GM18909 (cell line): ENCODE measurements at regions not wholly inside any gene's neighbourhood (a gene's known extent, or its start where the extent isn't known, plus 50 kb on each side); places are given as distances from the start of the nearest gene placed in this dataset.

ENCODE experiments used
- ATAC-seq: cut with Tn5 transposase; IDR thresholded peaks from one replicate; pipeline ENCODE4 v1.9.1; 2021; ENCODE audit warnings: mild to moderate bottlenecking; ENCODE audit not compliant: unreplicated experiment, poor library complexity

DNA sequence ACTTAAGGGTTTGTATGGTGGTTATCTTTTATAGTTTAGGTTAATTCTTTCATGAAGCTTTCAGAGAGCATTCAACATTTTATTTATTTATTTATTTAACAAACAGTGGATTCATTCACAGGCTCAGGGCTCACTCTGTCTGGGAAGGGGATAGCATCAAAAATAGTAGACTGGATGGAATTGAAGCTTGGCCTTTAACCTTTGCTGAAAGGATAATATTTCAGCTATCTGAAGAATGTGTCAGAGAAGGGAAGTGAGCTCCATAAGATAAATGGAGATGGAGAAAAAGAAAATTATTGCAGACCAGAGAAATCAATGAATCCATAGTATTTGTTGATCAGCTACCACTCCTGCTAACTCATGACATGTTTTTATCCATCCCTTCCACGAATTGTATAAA lies 305.6 kb downstream of the COG6 start:
- ATAC-seq = no peak

DNA sequence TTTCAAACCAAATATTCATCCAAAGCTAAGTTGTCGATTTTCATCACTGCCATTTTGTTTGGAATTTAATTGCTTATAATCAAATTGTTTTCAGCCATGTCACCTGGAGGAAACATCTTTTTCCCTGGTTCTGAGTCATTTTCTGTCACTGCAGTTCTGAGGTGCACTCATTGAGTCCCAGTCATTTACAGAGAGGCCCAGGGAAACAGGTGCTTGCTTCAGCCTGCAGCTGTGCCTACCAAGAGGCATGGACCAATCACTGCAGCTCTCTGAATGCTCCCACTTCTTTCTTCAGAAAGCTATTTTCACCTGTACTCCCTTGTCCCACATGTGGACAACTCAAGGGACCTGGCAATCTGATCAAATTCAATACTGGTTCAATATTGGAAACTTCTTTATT lies 308.1 kb downstream of the COG6 start:
- ATAC-seq = no peak

DNA sequence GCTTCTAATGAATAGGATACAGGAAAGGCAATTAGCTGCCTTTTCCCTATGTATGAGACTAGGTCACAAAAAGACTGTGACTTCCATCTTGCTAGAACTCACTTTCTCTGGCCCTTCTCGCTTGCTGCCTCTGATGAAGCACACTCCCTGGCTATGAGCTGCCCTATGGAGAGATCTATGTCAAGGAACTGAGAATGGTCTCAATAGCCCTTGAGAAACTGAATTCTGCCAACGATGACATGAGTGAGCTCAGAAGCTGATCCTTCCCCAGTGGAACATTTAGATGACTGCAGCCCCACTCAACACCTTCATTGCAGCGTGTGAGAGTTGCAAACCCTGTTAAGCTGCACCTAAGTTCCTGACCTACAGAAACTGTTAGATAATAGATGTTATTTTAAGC lies 309.8 kb downstream of the COG6 start:
- ATAC-seq = no peak

DNA sequence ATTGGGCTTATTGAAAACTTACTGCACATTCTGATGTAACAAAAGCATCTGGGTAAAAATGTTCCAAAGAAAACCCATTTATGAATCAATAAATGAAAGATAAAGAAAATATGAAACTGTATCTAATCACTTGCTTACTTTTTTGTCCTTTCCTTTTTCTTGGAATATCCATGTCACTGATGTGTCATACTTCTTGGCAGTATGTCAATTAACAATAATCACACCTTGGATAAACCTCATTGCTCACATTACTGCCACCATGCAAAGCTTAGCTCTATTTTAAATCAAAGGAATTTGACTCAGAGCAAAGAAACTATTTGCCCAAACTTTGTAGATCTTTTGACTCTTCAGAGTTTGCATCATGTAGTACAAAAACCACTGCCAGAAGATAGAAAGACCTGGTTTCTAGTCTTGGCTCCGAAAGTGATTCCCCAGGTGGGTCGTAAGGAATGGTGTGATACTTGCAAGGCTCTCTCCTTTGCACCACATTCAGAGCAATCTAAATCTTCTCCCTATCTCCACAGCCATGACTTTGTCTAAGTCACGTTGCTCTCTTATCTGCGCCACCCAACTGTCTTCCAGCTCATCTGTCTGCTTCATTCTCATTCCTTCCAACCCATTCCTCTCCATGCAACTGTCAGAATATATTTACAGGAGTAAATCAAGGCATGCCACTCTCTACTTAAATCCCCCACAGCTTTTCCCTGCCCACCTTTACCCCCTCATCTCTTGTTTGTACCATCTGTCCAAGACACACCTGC lies 311.9 kb downstream of the COG6 start:
- no peak for ATAC-seq

DNA sequence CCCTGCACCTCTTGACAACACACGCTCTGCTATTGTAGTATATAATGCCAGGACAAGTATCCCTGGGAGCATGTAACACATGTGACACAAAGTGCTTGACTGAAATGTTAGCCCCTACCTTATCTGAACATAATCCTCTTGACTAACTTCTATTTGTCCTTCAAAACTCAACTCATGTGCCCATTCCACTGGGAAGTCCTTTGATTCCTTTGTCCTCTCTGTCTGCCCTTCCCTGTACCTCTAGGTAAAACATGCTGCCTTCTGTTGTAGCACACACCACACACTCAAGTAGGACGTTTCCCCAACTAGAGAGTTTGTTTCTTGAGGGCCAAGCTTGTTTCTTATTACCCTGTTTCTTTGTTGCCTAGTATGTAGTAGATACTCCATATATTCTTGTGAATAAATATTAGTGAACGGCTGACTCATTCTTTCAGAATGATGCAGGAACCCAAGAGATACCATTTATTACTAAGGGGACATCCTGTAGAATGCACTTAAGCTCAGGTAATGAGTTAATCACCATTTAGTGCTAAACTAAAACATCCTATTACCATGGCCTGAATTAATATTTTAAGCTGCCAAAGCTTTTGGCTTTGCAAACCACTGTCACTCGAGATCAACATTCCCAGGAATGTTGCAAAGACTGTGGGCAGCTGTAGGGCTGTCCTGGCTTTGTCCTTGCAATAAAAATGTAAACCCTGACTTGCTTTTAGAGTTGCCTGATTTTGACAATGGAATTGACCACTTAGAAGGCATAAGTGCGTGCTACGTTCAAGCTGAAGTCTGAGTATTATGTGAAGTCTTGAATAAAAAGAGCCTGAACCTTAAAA lies 313.4 kb downstream of the COG6 start:
- ATAC-seq = no peak

DNA sequence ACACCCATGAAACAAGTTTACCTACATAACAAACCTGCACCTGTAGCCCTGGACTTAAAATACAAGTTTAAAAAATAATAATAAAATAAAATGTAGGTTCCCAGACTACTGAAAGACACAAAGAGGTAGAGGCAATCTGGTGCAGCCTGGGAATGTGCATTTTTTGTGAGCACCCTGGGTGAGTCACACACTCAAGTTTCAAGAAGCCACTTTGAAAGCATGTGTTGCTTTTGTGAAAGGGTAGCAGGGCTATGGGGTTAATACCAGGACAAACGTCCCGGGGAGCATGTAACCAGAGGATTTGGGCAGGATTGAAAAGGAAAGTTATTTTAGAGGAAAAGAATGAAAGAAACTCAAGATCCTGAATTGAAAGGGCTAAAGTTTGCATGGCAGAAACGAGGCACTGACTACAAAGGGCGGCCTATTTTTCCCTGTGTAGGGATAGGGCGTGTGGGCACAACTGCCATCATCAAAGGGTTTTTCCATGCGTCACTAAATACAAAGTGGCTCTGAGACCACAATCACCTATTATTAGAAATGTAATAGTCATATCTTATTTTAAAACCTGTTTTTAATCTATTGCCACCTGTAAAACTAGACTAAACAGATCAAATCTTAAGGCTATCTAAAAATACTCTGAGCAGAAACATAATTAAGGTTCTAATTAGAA lies 314.9 kb downstream of the COG6 start:
- ATAC-seq = no peak

DNA sequence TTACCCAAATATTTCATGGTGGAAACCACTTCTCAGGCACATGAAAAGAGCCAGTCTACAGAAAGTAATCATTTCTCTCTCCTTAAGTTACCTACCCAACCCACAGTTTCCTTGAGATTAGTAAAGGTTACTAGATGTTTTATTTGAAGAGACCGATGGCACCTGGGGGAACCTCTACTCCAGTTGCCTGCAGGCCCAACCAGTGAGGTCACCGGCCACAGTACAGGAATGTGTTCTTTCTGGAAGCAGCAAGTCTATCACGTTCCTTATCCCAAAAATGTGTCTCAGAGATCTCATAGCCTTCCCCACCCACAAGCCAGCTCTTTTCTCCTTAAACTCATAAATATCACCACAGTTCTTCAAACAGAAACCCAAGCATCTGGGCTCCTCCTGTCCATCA lies 316.1 kb downstream of the COG6 start:
- ATAC-seq = no peak

DNA sequence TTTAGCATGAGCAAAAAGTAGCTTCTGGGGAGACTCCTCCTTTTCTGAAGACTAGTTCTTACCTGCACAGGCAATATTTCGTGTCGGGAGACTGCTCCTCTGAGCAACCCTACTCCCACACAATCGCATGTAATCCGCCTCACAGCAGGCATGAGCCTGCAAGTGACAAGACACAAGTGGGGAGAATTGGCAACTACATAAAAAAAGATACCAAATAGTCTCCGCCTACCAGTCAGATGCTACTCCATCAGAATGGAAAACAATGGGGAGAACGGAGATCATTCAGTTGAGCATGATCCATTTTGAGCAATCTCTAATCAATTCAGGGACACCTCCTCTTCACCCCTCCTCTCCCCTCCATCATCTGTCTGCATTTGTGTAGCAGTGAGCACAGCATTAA lies 321.0 kb downstream of the COG6 start:
- no peak for ATAC-seq

DNA sequence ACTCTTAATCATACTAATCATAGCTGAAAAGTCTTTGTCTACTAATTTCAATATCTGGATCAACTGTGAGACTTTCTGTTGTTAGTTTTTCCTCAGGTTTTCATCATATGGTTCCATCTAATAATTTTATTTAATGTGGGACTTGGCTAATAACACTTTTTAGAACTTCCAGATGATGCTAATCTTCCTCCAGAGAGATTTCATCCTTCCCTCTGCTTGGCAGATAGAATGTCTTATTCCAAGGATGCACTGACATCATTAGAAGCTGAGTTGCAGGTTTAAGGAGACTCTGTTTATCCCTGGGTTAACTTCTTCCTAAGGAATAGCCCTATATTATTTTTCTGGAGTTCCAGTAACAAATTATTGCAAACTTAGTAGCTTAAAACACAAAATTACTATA lies 325.6 kb downstream of the COG6 start:
- no peak for ATAC-seq

DNA sequence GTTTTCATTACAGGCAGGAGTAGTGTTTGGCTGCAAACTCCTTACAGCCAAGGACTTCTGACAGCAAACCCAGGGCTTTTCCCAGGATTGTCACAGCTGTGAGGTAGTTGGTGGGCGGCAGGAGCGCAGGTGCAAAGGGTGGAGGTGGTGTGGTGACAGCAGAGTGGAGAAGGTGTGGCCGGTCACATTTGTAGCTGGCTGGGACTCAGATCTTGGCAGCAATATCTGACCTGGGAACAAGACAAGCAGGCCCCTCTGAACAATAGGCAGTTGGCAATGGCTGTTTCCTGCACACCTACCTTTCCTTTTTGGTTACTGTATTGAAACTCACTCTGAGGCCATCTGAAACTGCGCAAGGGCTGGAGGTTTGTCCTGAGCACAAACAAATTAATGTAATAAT lies 327.3 kb downstream of the COG6 start:
- no peak for ATAC-seq

DNA sequence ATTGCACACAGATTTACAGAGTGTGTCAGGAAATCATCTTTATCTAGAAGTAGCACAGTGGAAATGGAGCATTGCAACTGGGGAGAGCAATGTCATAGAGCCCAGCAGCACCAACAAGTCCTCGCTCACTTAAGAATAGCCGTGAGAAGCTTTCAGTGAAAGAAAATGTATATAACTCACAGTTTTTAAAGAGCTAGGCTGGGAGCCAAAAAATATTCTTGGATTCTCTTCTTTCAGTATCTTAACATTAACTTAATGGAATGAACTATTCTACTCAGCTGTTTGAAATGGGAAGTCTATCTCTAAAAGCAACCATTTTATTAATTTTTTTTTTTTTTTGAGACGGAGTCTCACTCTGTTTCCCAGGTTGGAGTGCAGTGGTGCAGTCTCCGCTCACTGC lies 329.6 kb downstream of the COG6 start:
- no peak for ATAC-seq

DNA sequence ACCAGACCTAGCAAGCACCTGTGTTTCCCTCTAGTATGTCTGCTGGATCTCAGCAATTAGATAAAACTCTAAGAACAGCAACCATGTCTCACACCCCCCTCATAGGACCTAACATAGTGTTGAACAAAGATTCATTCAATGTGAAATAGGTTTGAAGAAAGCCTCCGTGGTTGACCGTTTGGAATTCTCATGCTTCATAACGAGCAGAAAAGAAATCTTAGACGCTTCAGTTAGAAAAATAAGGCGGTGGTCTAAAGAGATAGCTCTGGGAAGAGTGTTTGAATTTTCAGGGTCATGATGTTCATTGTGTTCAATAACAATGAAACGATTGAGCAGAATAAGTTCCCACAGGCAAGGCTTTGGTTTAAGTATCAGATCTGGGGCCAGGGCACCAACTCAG lies 332.9 kb downstream of the COG6 start:
- no peak for ATAC-seq

DNA sequence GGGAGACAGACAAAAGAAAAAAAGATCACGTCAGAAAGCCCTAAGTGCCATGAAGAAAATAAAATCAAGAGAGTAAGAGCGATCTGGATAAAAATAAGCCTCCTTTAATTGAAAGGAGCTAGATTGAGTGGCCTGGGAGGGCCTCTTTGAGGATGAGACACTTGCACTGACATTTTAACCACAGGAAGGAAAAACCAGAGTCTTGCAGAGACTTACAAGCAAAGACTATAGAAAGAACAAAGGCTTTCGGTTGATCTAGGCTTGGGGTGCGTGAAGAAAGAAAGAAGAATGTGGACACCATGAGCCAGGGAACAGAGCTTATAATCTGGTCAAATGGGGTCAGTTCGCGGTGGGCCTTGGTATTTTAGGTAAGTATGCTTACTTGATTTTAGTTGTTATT lies 342.7 kb downstream of the COG6 start:
- ATAC-seq = no peak

DNA sequence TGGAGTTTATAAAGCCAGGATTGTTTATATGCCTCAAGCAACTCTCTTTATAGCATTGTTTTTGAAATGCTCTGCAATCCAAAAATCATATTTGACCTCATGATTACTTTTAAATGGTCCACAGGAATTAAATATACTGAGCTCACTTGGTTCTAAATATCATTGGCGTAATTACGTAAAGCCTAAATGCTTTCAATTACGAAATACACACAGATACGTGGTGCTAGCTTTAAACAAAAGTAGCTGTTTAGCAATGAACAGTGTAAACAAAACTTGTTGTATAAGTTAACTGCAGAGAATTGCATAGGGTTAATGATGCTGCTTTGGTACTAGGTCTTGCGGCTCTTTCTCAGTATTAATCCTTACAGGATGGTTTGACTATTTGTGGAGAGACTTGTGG lies 346.6 kb downstream of the COG6 start:
- ATAC-seq = no peak

DNA sequence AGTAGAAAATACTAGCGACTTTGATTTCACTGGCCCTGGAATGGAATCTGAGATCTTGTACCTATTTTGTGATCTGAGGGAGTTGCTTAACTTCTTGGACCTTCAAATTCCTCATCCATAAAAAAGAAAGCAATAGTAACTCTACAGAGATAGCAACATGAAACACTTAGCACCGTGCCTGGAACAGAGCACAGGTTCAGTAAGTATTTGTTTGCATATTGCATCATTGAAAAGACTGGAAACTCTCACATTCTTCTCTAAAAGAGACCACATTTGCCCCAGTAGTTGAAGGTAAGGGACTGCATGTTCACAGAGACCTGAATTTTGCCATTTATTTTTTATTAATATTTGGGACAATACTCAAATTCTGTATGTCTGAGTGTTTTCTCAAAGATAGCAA lies 358.1 kb downstream of the COG6 start:
- ATAC-seq = no peak

DNA sequence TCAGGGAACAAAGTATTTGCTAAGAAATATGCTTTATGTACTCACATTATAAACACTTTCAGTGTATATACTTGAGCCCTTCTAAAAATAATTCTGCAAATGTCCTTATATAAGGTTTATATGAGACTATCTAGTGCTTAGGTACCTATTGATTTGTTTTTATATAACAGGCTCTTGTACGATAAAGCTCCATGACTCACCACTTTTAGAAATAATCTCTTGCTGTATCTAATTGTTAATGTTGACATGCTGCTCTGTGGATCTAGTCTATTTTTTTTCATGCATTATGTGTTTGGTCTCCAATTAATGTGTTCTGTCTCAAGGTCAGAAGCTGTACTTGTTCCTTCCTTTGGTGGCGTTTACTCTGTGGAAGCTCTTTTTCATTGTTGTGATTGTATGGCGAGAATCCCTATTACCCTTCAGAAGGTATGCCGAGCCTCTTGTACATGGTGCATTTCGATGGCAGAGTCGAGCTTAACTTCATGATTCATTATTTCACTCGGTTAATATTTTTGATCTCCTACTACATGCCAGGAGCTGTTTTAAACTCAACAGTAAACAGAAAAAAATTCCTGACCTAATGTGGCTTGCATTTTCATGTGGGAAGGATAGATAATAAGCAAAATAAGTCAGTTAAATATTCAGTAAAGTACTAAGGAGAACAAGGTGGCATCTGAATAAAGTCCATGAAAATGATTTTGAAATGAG lies 361.6 kb downstream of the COG6 start:
- no peak for ATAC-seq

DNA sequence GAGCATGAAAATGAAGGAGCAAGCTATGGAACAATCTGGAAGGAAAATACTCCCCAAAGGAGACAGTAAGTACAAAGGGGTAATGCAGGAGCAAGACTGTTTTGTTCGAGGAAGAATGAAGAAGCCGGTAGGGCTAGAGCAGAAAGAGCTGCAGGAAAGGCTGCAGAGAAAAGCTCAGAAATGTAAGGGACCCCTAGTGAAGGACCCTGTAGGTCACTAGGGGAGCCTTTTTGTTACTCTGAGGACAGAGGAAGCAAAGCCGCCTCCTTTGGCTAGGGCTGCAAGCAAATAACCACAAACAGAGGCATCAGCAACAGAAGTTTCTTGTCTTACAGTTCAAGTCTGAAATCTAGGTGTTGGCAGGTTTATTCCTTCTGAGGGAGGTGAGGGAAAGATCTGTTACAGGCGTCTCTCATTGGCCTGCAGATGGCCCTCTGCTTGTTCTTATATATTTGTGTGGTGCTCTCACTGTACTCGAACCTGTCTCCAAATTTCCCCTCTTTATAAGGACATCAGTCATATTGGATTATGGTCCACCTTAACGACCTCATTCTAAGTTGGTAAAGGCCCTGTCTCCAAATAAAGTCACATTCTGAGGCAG lies 362.3 kb downstream of the COG6 start:
- no peak for ATAC-seq

DNA sequence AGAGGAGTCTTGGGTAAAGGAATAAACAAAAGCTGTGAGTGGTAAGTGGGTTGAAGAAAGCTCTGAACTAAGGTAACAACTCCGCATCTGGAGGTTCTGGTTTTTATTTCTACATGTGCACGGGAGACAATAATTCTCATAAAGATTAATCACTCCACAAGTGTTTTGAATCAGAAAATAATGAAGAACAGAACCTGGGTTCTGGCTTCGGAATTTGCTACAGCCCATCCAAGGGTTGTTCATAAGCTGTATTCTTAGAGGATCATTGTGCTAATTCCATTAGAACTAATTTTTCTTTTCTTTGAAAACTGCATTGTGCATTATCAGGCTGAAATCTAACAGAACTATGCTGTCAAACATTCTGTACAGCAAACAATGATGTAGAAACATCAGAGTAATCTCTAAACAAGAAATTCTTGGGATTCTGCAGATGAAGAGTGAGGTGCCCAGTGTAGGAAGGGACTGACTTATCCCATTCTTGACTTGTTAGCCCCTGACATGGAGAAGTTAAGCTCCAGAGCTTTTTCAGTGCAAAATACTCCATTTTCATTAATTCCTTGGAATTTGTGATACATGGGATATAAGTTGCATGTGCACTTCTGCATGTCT lies 368.2 kb downstream of the COG6 start:
- no peak for ATAC-seq

DNA sequence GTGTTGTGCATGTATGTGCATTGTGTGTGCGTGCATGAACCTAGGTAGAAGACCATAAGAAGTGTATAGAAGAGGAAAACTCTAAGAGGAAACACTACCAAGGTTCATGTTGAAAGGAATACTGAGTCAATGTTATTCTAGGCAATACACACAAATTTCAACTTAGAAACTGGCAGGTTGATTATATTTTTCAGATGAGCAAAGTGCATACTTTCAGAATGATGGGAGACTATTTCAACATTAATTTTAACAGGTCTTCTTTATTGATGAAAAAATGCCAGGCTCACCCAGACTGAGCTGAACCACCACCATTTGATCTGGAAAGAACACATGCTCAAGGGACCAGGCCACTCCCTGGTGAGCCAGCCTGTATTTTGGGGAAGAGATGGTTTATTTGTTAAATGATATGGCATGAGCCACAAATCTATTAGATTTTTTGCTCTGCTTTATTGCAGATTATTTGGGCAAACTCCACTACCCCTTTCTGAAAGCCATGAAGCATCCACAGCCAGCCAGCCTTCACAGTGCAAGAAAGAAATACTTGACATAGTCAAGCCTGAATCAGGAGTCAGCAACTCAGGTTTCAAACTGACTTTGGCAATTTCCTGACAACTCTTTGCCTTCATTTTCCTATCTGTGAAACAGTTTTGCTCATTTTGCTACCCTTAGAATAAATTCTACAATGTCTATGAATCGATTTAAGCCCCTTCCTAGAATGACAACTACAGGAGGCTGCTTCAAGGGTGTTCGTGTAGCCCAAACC lies 368.9 kb downstream of the COG6 start:
- no peak for ATAC-seq
